ENCODE measurements at regions not wholly inside any gene's neighbourhood (a gene's known extent, or its start where the extent isn't known, plus 50 kb on each side); places are given as distances from the start of the nearest gene placed in this dataset.
"Not testable (repeated sequence)": the region's sequence is repeated elsewhere in the genome, so short reads cannot be mapped to it uniquely, and the experiment has no call there.

GRCh38 chr12:67088401-67089118 lies 180.6 kb upstream of the CAND1 start:
- DNase-seq: no peak

GRCh38 chr12:67091204-67091603 lies 178.0 kb upstream of the CAND1 start:
- DNase-seq: no peak

GRCh38 chr12:67091678-67092077 lies 177.5 kb upstream of the CAND1 start:
- no peak for DNase-seq

GRCh38 chr12:67092934-67093333 lies 176.2 kb upstream of the CAND1 start:
- not testable (repeated sequence) for DNase-seq

- no peak for DNase-seq
Measured at GRCh38 chr12:67096533-67097318, 172.4 kb upstream of the CAND1 start.

- DNase-seq: no peak
Measured at GRCh38 chr12:67099858-67100257, 169.3 kb upstream of the CAND1 start.

GRCh38 chr12:67103521-67103920 lies 165.6 kb upstream of the CAND1 start:
- no peak for DNase-seq

- DNase-seq: no peak
Measured at GRCh38 chr12:67107235-67107634, 161.9 kb upstream of the CAND1 start.

- no peak for DNase-seq
Measured at GRCh38 chr12:67107751-67108269, 161.3 kb upstream of the CAND1 start.

- DNase-seq: not testable (repeated sequence)
Measured at GRCh38 chr12:67110345-67110744, 158.8 kb upstream of the CAND1 start.

GRCh38 chr12:67111182-67111581 lies 158.0 kb upstream of the CAND1 start:
- no peak for DNase-seq

- no peak for DNase-seq
Measured at GRCh38 chr12:67112586-67112985, 156.6 kb upstream of the CAND1 start.

- DNase-seq: no peak
Measured at GRCh38 chr12:67116134-67116533, 153.0 kb upstream of the CAND1 start.

GRCh38 chr12:67122584-67122983 lies 146.6 kb upstream of the CAND1 start:
- DNase-seq: no peak

GRCh38 chr12:67137256-67137655 lies 131.9 kb upstream of the CAND1 start:
- DNase-seq: no peak

- DNase-seq: no peak
Measured at GRCh38 chr12:67141296-67142018, 127.7 kb upstream of the CAND1 start.

GRCh38 chr12:67145692-67146091 lies 123.5 kb upstream of the CAND1 start:
- no peak for DNase-seq

GRCh38 chr12:67147030-67147429 lies 122.1 kb upstream of the CAND1 start:
- DNase-seq: no peak

- DNase-seq: no peak
Measured at GRCh38 chr12:67147447-67147846, 121.7 kb upstream of the CAND1 start.

GRCh38 chr12:67148265-67148664 lies 120.9 kb upstream of the CAND1 start:
- no peak for DNase-seq

- DNase-seq: no peak
Measured at GRCh38 chr12:67151886-67152285, 117.3 kb upstream of the CAND1 start.

GRCh38 chr12:67152451-67152850 lies 116.7 kb upstream of the CAND1 start:
- no peak for DNase-seq

- no peak for DNase-seq
Measured at GRCh38 chr12:67154901-67155300, 114.3 kb upstream of the CAND1 start.

All from T-helper 9 cell (primary cell).